CD14-positive monocyte (primary cell): ENCODE measurements at regions not wholly inside any gene's neighbourhood (a gene's known extent, or its start where the extent isn't known, plus 50 kb on each side); places are given as distances from the start of the nearest gene placed in this dataset.

Experiments used
- DNase-seq, 3 donors: peaks; one replicate each; pipeline ENCODE4 v3.0.0-alpha.2; 2011 to 2022
- H2AFZ ChIP-seq: 2 replicates; pipeline ENCODE4 v1.6.0; 2012; ENCODE audit warnings: mild to moderate bottlenecking, low read depth, low read length, inconsistent platforms; ENCODE audit not compliant: insufficient read depth, poor library complexity, severe bottlenecking
- H3K27ac ChIP-seq, 2 donors: 1 replicate in 1 of 2; 2 replicates in 1 of 2; pipeline ENCODE4 v1.5.1; 2012 to 2013; ENCODE audit warnings: low read length in 2 of 2, control low read depth in 1 of 2, inconsistent platforms in 1 of 2, low read depth in 1 of 2, mild to moderate bottlenecking in 1 of 2
- H3K27me3 ChIP-seq, 2 donors: one replicate each; pipeline versions ENCODE4 v1.6.0 to v1.6.1; 2011 to 2013; ENCODE audit warnings: low read length in 2 of 2; ENCODE audit not compliant: control insufficient read depth in 2 of 2, insufficient read depth in 2 of 2
- H3K36me3 ChIP-seq, 2 donors: replicated peaks in 1 of 2; 1 replicate in 1 of 2; 2 replicates in 1 of 2; pipeline versions ENCODE4 v1.5.1 to v1.6.1; 2012 to 2013; ENCODE audit warnings: low read length in 2 of 2, control low read depth in 1 of 2, inconsistent platforms in 1 of 2, mild to moderate bottlenecking in 1 of 2; ENCODE audit not compliant: insufficient read depth in 2 of 2, control insufficient read depth in 1 of 2
- H3K4me1 ChIP-seq, 2 donors: 1 replicate in 1 of 2; 2 replicates in 1 of 2; pipeline versions ENCODE4 v1.5.1 to v1.6.1; 2012 to 2013; ENCODE audit warnings: low read length in 2 of 2, control low read depth in 1 of 2, inconsistent platforms in 1 of 2, mild to moderate bottlenecking in 1 of 2, moderate library complexity in 1 of 2; ENCODE audit not compliant: insufficient read depth in 2 of 2, control insufficient read depth in 1 of 2
- H3K4me2 ChIP-seq: replicated peaks from 2 replicates; pipeline ENCODE3; 2012; ENCODE audit warnings: low read length, moderate library complexity, mild to moderate bottlenecking; ENCODE audit not compliant: poor library complexity, severe bottlenecking; ENCODE audit errors: extremely low read depth
- H3K4me3 ChIP-seq, 3 experiments: fragments of 200-600 bp in 1 of 3; sonication (generic) in 1 of 3; replicated peaks in 1 of 3; 1 replicate in 2 of 3; 2 replicates in 1 of 3; pipeline ENCODE4 v1.5.1; 2011 to 2013; ENCODE audit warnings: low read length in 3 of 3, mild to moderate bottlenecking in 3 of 3, control low read depth in 2 of 3, low read depth in 2 of 3, inconsistent platforms in 1 of 3, moderate library complexity in 1 of 3
- H3K79me2 ChIP-seq: 2 replicates; pipeline ENCODE4 v1.6.0; 2012; ENCODE audit warnings: mild to moderate bottlenecking, control low read depth, inconsistent platforms, low read length, moderate library complexity; ENCODE audit not compliant: insufficient read depth
- H3K9ac ChIP-seq: 2 replicates; pipeline ENCODE4 v1.6.0; 2017; ENCODE audit warnings: low read length, mild to moderate bottlenecking; ENCODE audit not compliant: insufficient read depth, poor library complexity, severe bottlenecking
- H3K9me3 ChIP-seq, 2 donors: replicated peaks in 1 of 2; 1 replicate in 1 of 2; 2 replicates in 1 of 2; pipeline versions ENCODE4 v1.5.1 to v1.6.1; 2012 to 2013; ENCODE audit warnings: low read length in 2 of 2, control low read depth in 1 of 2; ENCODE audit not compliant: control insufficient read depth in 1 of 2, insufficient read depth in 1 of 2
- H4K20me1 ChIP-seq: 2 replicates; pipeline ENCODE4 v1.6.0; 2012; ENCODE audit warnings: mild to moderate bottlenecking, low read length, control low read depth, moderate library complexity; ENCODE audit not compliant: insufficient read depth
- H3K27ac Mint-ChIP-seq, 7 donors: one replicate each; pipeline ENCODE4 v1.8.0; 2020; ENCODE audit warnings: mild to moderate bottlenecking in 7 of 7, mixed read lengths in 7 of 7, moderate library complexity in 6 of 7, inconsistent platforms in 2 of 7
- H3K27me3 Mint-ChIP-seq, 3 donors: one replicate each; pipeline ENCODE4 v1.8.0; 2021 to 2022; ENCODE audit warnings: low read depth in 3 of 3, mild to moderate bottlenecking in 3 of 3, mixed read lengths in 3 of 3, moderate library complexity in 3 of 3, inconsistent platforms in 1 of 3
- H3K36me3 Mint-ChIP-seq, 2 donors: one replicate each; pipeline ENCODE4 v1.8.0; 2020; ENCODE audit warnings: mixed read lengths in 2 of 2, inconsistent platforms in 1 of 2, mild to moderate bottlenecking in 1 of 2
- H3K4me1 Mint-ChIP-seq: one replicate; pipeline ENCODE4 v1.8.0; 2020; ENCODE audit warnings: mild to moderate bottlenecking, mixed read lengths
- H3K4me3 Mint-ChIP-seq, 2 donors: one replicate each; pipeline ENCODE4 v1.8.0; 2020; ENCODE audit warnings: mild to moderate bottlenecking in 2 of 2, mixed read lengths in 2 of 2, moderate library complexity in 1 of 2
- H3K9me3 Mint-ChIP-seq, 7 donors: one replicate each; pipeline ENCODE4 v1.8.0; 2020 to 2022; ENCODE audit warnings: mixed read lengths in 7 of 7, mild to moderate bottlenecking in 6 of 7, moderate library complexity in 6 of 7, inconsistent platforms in 2 of 7
- WGBS: methylation state at CpG from one replicate; pipeline ENCODE4 v1.1.5; 2013; ENCODE audit warnings: missing lambda C conversion rate; ENCODE audit not compliant: insufficient coverage; 5-methylcytosine and 5-hydroxymethylcytosine counted together
- intact Hi-C, 2 donors: fragments of 100-400 bp; cut with micrococcal nuclease; formaldehyde crosslinking; loops; one replicate each; pipeline versions ENCODE4 v1.15.0 to v1.15.1; 2023
- TF ChIP-seq, protein P1 (sequence below): fragments of 200-600 bp; IDR thresholded peaks from one replicate; pipeline ENCODE4 v1.8.0; 2022; ENCODE audit warnings: antibody characterized with exemption, mild to moderate bottlenecking

DNA sequence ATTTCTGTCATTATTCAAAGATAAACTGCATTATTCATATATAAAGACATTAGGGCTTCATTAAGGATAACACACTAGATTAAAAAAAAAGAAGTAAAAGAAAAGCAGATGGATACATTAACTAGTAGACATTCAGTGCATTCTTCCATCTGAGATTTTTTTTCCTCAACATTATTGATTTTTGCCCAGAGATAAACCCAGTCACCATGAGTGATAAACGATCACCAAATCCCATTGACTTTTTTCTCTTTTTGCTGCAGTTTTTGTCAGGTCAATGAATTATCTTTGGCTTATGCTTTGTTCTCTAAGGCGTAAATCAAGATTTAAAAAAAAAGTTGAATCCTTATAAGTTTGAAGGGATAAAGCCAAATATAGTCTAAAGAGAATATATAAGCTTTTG is 925.0 kb downstream of the GBE1 start:
- H3K4me1 ChIP-seq = no peaks in the 10 kb centered on the region

GRCh38 chr3:80807577-80807976 is 953.9 kb downstream of the GBE1 start:
- Histone ChIP-seq H4K20me1 (no peaks in the 10 kb centered on the region), H3K27me3 (no peaks in the 10 kb centered on the region), H3K36me3 (no peaks in the 10 kb centered on the region), H3K27ac (no peak overlapping the region), H2AFZ (no peak overlapping the region), H3K79me2 (no peaks in the 10 kb centered on the region), H3K4me2 (no peak overlapping the region), H3K4me1 (no peaks in the 10 kb centered on the region), H3K4me3 (no peak overlapping the region), H3K9ac (no peak overlapping the region), H3K9me3 (peaks cover 4 to 6% of the 10 kb centered on the region in 2 donors)
- peaks cover 0 to 6% (median 2%) of the 10 kb centered on the region in 7 donors for H3K9me3 Mint-ChIP-seq
- no CpG with 5 or more reads among the region's 4 CpGs for WGBS
- H3K4me3 Mint-ChIP-seq = no peak overlapping the region
- TF ChIP-seq, protein P1, sequence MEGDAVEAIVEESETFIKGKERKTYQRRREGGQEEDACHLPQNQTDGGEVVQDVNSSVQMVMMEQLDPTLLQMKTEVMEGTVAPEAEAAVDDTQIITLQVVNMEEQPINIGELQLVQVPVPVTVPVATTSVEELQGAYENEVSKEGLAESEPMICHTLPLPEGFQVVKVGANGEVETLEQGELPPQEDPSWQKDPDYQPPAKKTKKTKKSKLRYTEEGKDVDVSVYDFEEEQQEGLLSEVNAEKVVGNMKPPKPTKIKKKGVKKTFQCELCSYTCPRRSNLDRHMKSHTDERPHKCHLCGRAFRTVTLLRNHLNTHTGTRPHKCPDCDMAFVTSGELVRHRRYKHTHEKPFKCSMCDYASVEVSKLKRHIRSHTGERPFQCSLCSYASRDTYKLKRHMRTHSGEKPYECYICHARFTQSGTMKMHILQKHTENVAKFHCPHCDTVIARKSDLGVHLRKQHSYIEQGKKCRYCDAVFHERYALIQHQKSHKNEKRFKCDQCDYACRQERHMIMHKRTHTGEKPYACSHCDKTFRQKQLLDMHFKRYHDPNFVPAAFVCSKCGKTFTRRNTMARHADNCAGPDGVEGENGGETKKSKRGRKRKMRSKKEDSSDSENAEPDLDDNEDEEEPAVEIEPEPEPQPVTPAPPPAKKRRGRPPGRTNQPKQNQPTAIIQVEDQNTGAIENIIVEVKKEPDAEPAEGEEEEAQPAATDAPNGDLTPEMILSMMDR = no peak
- no peaks in the 10 kb centered on the region for H3K4me1 Mint-ChIP-seq
- intact Hi-C loops = no loop called here
- no peaks in the 10 kb centered on the region for H3K27me3 Mint-ChIP-seq
- DNase-seq = no peak
- H3K27ac Mint-ChIP-seq = no peak overlapping the region
- H3K36me3 Mint-ChIP-seq = no peaks in the 10 kb centered on the region

More for the DNA sequence above, 925.0 kb downstream of the GBE1 start:
- TF ChIP-seq, protein P1 = no peak
- Mint-ChIP-seq H3K27me3 (no peaks in the 10 kb centered on the region), H3K9me3 (peaks cover 2 to 22% (median 6%) of the 10 kb centered on the region in 7 donors), H3K27ac (no peak overlapping the region), H3K36me3 (no peaks in the 10 kb centered on the region), H3K4me3 (no peak overlapping the region), H3K4me1 (no peaks in the 10 kb centered on the region)
- H3K27ac ChIP-seq = no peak overlapping the region
- H3K9me3 ChIP-seq = peaks cover 15 to 16% of the 10 kb centered on the region in 2 donors
- no peak overlapping the region for H2AFZ ChIP-seq
- no peaks in the 10 kb centered on the region for H3K36me3 ChIP-seq
- H3K9ac ChIP-seq = no peak overlapping the region
- H4K20me1 ChIP-seq = no peaks in the 10 kb centered on the region
- no peaks in the 10 kb centered on the region for H3K79me2 ChIP-seq
- no peak for DNase-seq
- intact Hi-C loops = no loop called here
- WGBS = no CpG with 5 or more reads among the region's 2 CpGs
- no peak overlapping the region for H3K4me3 ChIP-seq
- H3K27me3 ChIP-seq = no peaks in the 10 kb centered on the region
- no peak overlapping the region for H3K4me2 ChIP-seq
